ENCODE measurements at regions not wholly inside any gene's neighbourhood (a gene's known extent, or its start where the extent isn't known, plus 50 kb on each side); places are given as distances from the start of the nearest gene placed in this dataset.

GRCh38 chr6:14944593-14944992 lies 301.3 kb upstream of the JARID2 start:
- no peaks in the 10 kb centered on the region for H3K36me3 ChIP-seq (replicated peaks in 1 of 2; ENCODE audit: control insufficient read depth in 2 of 2, insufficient read depth in 2 of 2, low read length in 2 of 2)
- no peak overlapping the region for H2BK5ac ChIP-seq (ENCODE audit: low read length)
- no peak overlapping the region for H2AFZ ChIP-seq (ENCODE audit: low read length)
- no peak overlapping the region for H2AK5ac ChIP-seq (ENCODE audit: low read depth, low read length)
- H4K8ac ChIP-seq (ENCODE audit: low read depth, low read length) = no peak overlapping the region
- no peak overlapping the region for H3K4me2 ChIP-seq (ENCODE audit: insufficient read depth, low read length, poor library complexity, severe bottlenecking)
- H3K23ac ChIP-seq (ENCODE audit: low read depth, low read length, poor library complexity) = no peak overlapping the region
- H3K9me3 ChIP-seq (replicated peaks in 1 of 2; ENCODE audit: control insufficient read depth in 2 of 2, insufficient read depth in 1 of 2, low read depth in 1 of 2, low read length in 2 of 2) = no peaks in the 10 kb centered on the region
- no peaks in the 10 kb centered on the region for H3K4me1 ChIP-seq (ENCODE audit: control insufficient read depth in 2 of 2, insufficient read depth in 1 of 2, low read depth in 1 of 2, low read length in 2 of 2)
- no peak overlapping the region for H3K4ac ChIP-seq (ENCODE audit: low read length)
- H4K91ac ChIP-seq (ENCODE audit: low read depth, low read length, poor library complexity) = no peak overlapping the region
- DNase-seq (ENCODE audit: low spot score) = no peak
- no peak overlapping the region for H3K4me3 ChIP-seq (ENCODE audit: low read length in 2 of 2)
- H3K18ac ChIP-seq (ENCODE audit: low read length) = no peak overlapping the region
- no peaks in the 10 kb centered on the region for H3K79me1 ChIP-seq (ENCODE audit: low read depth, low read length)
- no peak overlapping the region for H2BK120ac ChIP-seq (ENCODE audit: low read depth, low read length)
- H3K27ac ChIP-seq (replicated peaks; ENCODE audit: low read length) = no peak overlapping the region
- H3K14ac ChIP-seq (ENCODE audit: low read length) = no peak overlapping the region
- H2BK15ac ChIP-seq (ENCODE audit: low read length) = no peak overlapping the region
- H3K9ac ChIP-seq (ENCODE audit: low read depth, low read length, poor library complexity) = no peak overlapping the region
- no peak overlapping the region for H2BK12ac ChIP-seq (ENCODE audit: low read length)
- H3K27me3 ChIP-seq (ENCODE audit: control insufficient read depth in 3 of 3, insufficient read depth in 3 of 3, low read depth in 1 of 3, low read length in 3 of 3) = no peaks in the 10 kb centered on the region

- Histone ChIP-seq H2BK5ac (ENCODE audit: low read length) (no peak overlapping the region), H3K4me3 (ENCODE audit: low read length in 2 of 2) (no peak overlapping the region), H2AK5ac (ENCODE audit: low read depth, low read length) (no peak overlapping the region), H4K91ac (ENCODE audit: low read depth, low read length, poor library complexity) (no peak overlapping the region), H2BK15ac (ENCODE audit: low read length) (no peak overlapping the region), H3K9ac (ENCODE audit: low read depth, low read length, poor library complexity) (no peak overlapping the region), H3K4me2 (ENCODE audit: insufficient read depth, low read length, poor library complexity, severe bottlenecking) (no peak overlapping the region), H4K8ac (ENCODE audit: low read depth, low read length) (no peak overlapping the region), H3K18ac (ENCODE audit: low read length) (no peak overlapping the region), H2BK12ac (ENCODE audit: low read length) (no peak overlapping the region), H3K14ac (ENCODE audit: low read length) (no peak overlapping the region), H3K27ac (replicated peaks; ENCODE audit: low read length) (no peak overlapping the region), H3K79me1 (ENCODE audit: low read depth, low read length) (no peaks in the 10 kb centered on the region), H3K36me3 (replicated peaks in 1 of 2; ENCODE audit: control insufficient read depth in 2 of 2, insufficient read depth in 2 of 2, low read length in 2 of 2) (no peaks in the 10 kb centered on the region), H3K27me3 (ENCODE audit: control insufficient read depth in 3 of 3, insufficient read depth in 3 of 3, low read depth in 1 of 3, low read length in 3 of 3) (no peaks in the 10 kb centered on the region), H3K4me1 (ENCODE audit: control insufficient read depth in 2 of 2, insufficient read depth in 1 of 2, low read depth in 1 of 2, low read length in 2 of 2) (no peaks in the 10 kb centered on the region), H3K9me3 (replicated peaks in 1 of 2; ENCODE audit: control insufficient read depth in 2 of 2, insufficient read depth in 1 of 2, low read depth in 1 of 2, low read length in 2 of 2) (no peaks in the 10 kb centered on the region), H3K4ac (ENCODE audit: low read length) (no peak overlapping the region), H3K23ac (ENCODE audit: low read depth, low read length, poor library complexity) (no peak overlapping the region), H2BK120ac (ENCODE audit: low read depth, low read length) (no peak overlapping the region), H2AFZ (ENCODE audit: low read length) (no peak overlapping the region)
- no CpG with 5 or more reads among the region's 7 CpGs for WGBS, 2 donors (ENCODE audit: extremely low coverage in 2 of 2, insufficient read length in 2 of 2, insufficient replicate concordance in 1 of 2)
- no peak for DNase-seq (ENCODE audit: low spot score)
Observed at GRCh38 chr6:14945461-14946185, 300.2 kb upstream of the JARID2 start.

- Histone ChIP-seq H3K4me2 (ENCODE audit: insufficient read depth, low read length, poor library complexity, severe bottlenecking) (no peak overlapping the region), H3K4me1 (ENCODE audit: control insufficient read depth in 2 of 2, insufficient read depth in 1 of 2, low read depth in 1 of 2, low read length in 2 of 2) (peaks cover 0 to 1% of the 10 kb centered on the region in 2 donors), H3K9ac (ENCODE audit: low read depth, low read length, poor library complexity) (no peak overlapping the region), H3K9me3 (replicated peaks in 1 of 2; ENCODE audit: control insufficient read depth in 2 of 2, insufficient read depth in 1 of 2, low read depth in 1 of 2, low read length in 2 of 2) (no peaks in the 10 kb centered on the region), H4K91ac (ENCODE audit: low read depth, low read length, poor library complexity) (no peak overlapping the region), H2AK5ac (ENCODE audit: low read depth, low read length) (no peak overlapping the region), H2BK5ac (ENCODE audit: low read length) (no peak overlapping the region), H2AFZ (ENCODE audit: low read length) (no peak overlapping the region), H3K27ac (replicated peaks; ENCODE audit: low read length) (no peak overlapping the region), H3K14ac (ENCODE audit: low read length) (no peak overlapping the region), H3K23ac (ENCODE audit: low read depth, low read length, poor library complexity) (no peak overlapping the region), H3K4me3 (ENCODE audit: low read length in 2 of 2) (no peak overlapping the region), H3K79me1 (ENCODE audit: low read depth, low read length) (no peaks in the 10 kb centered on the region), H4K8ac (ENCODE audit: low read depth, low read length) (no peak overlapping the region), H2BK12ac (ENCODE audit: low read length) (no peak overlapping the region), H2BK15ac (ENCODE audit: low read length) (no peak overlapping the region), H3K27me3 (ENCODE audit: control insufficient read depth in 3 of 3, insufficient read depth in 3 of 3, low read depth in 1 of 3, low read length in 3 of 3) (no peaks in the 10 kb centered on the region), H2BK120ac (ENCODE audit: low read depth, low read length) (no peak overlapping the region), H3K4ac (ENCODE audit: low read length) (no peak overlapping the region), H3K18ac (ENCODE audit: low read length) (no peak overlapping the region), H3K36me3 (replicated peaks in 1 of 2; ENCODE audit: control insufficient read depth in 2 of 2, insufficient read depth in 2 of 2, low read length in 2 of 2) (no peaks in the 10 kb centered on the region)
- no CpG with 5 or more reads among the region's 4 CpGs for WGBS, 2 donors (ENCODE audit: extremely low coverage in 2 of 2, insufficient read length in 2 of 2, insufficient replicate concordance in 1 of 2)
- no peak for DNase-seq (ENCODE audit: low spot score)
Observed at GRCh38 chr6:14946753-14947152, 299.1 kb upstream of the JARID2 start.

- WGBS, 2 donors (ENCODE audit: extremely low coverage in 2 of 2, insufficient read length in 2 of 2, insufficient replicate concordance in 1 of 2) = no CpG with 5 or more reads among the region's 7 CpGs
Observed at GRCh38 chr6:14948586-14949245, 297.2 kb upstream of the JARID2 start.

More at GRCh38 chr6:14948586-14949245, 297.2 kb upstream of the JARID2 start:
- no peak overlapping the region for H3K14ac ChIP-seq (ENCODE audit: low read length)
- H2BK12ac ChIP-seq (ENCODE audit: low read length) = no peak overlapping the region
- H2BK5ac ChIP-seq (ENCODE audit: low read length) = no peak overlapping the region
- no peak overlapping the region for H3K4me2 ChIP-seq (ENCODE audit: insufficient read depth, low read length, poor library complexity, severe bottlenecking)
- H3K27me3 ChIP-seq (ENCODE audit: control insufficient read depth in 3 of 3, insufficient read depth in 3 of 3, low read depth in 1 of 3, low read length in 3 of 3) = no peaks in the 10 kb centered on the region
- no peak overlapping the region for H3K4me3 ChIP-seq (ENCODE audit: low read length in 2 of 2)
- H3K36me3 ChIP-seq (replicated peaks in 1 of 2; ENCODE audit: control insufficient read depth in 2 of 2, insufficient read depth in 2 of 2, low read length in 2 of 2) = no peaks in the 10 kb centered on the region
- H3K18ac ChIP-seq (ENCODE audit: low read length) = no peak overlapping the region
- H2BK120ac ChIP-seq (ENCODE audit: low read depth, low read length) = no peak overlapping the region
- no peak overlapping the region for H2BK15ac ChIP-seq (ENCODE audit: low read length)
- H3K9ac ChIP-seq (ENCODE audit: low read depth, low read length, poor library complexity) = no peak overlapping the region
- no peak overlapping the region for H3K23ac ChIP-seq (ENCODE audit: low read depth, low read length, poor library complexity)
- H4K8ac ChIP-seq (ENCODE audit: low read depth, low read length) = no peak overlapping the region
- H2AK5ac ChIP-seq (ENCODE audit: low read depth, low read length) = no peak overlapping the region
- H3K4me1 ChIP-seq (ENCODE audit: control insufficient read depth in 2 of 2, insufficient read depth in 1 of 2, low read depth in 1 of 2, low read length in 2 of 2) = peaks cover 0 to 2% of the 10 kb centered on the region in 2 donors
- H3K79me1 ChIP-seq (ENCODE audit: low read depth, low read length) = no peaks in the 10 kb centered on the region
- no peaks in the 10 kb centered on the region for H3K9me3 ChIP-seq (replicated peaks in 1 of 2; ENCODE audit: control insufficient read depth in 2 of 2, insufficient read depth in 1 of 2, low read depth in 1 of 2, low read length in 2 of 2)
- no peak overlapping the region for H2AFZ ChIP-seq (ENCODE audit: low read length)
- H4K91ac ChIP-seq (ENCODE audit: low read depth, low read length, poor library complexity) = no peak overlapping the region
- no peak for DNase-seq (ENCODE audit: low spot score)
- no peak overlapping the region for H3K4ac ChIP-seq (ENCODE audit: low read length)
- H3K27ac ChIP-seq (replicated peaks; ENCODE audit: low read length) = no peak overlapping the region
